ENCODE measurements at regions not wholly inside any gene's neighbourhood (a gene's known extent, or its start where the extent isn't known, plus 50 kb on each side); places are given as distances from the start of the nearest gene placed in this dataset.

DNA sequence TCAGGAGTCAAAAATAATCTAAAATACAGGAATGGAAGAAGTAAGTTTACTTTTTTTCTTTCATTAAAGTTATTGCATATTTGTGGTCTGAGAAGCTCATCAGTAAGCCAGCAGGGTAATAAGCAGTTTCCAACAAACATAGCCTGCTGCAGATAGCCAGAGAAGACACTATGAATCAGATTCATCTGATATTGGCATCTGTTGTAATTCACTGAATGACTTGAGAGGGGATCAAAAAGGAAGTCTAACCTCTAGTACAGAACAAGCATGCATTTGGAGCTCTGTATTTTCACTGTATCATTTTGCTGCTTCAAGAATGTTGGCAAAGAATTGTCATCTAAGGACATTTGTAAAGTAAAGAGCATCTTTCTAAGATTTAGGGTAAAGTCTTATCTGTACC lies 53.8 kb upstream of the UFL1 start (continued):
- TF ChIP-seq ZBTB21 (CRISPR knock-in tag; IDR thresholded peaks at IDR 0.05; ENCODE audit: borderline replicate concordance) (no peak), ZNF396 (CRISPR knock-in tag; IDR thresholded peaks at IDR 0.05; ENCODE audit: borderline replicate concordance) (no peak), SOX15 (CRISPR knock-in tag; IDR thresholded peaks at IDR 0.05) (no peak), FOXJ3 (CRISPR knock-in tag; IDR thresholded peaks at IDR 0.05; ENCODE audit: borderline replicate concordance) (no peak), TP53 (CRISPR knock-in tag; IDR thresholded peaks at IDR 0.05) (no peak), TCF7 (CRISPR knock-in tag; IDR thresholded peaks at IDR 0.05; ENCODE audit: low read depth) (no peak)
- TF ChIP-seq, protein P1, sequence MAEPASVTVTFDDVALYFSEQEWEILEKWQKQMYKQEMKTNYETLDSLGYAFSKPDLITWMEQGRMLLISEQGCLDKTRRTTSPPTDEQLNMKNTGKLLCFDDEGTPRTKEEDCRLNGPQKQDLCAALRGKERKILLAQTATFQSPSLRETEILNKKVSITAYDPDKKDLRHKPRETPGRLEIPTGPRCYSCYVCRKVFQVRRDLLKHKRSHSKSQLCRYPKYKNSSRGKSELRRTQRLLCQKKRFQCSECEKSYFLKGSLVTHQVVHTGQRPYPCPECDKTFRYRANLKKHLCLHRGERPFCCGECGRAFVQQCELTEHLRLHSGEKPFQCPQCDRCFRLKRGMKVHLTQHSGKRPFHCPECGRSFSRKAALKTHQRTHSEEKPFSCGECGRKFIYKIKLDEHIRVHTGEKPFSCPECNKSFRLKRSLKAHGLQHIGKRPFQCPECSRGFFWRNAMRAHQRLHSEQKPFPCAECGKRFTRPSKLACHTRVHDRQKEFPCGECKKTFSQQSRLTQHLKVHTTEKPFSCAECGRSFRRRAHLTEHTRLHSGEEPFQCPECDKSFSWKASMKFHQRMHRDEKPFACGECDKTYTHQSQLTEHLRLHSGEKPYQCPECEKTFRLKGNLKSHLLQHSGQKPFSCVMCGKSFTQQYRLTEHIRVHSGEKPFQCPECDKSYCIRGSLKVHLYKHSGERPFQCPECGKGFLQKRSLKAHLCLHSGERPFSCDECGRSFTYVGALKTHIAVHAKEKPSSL (CRISPR knock-in tag; conservative IDR thresholded peaks at IDR 0.05), result no peak
- TF ChIP-seq, protein P2, sequence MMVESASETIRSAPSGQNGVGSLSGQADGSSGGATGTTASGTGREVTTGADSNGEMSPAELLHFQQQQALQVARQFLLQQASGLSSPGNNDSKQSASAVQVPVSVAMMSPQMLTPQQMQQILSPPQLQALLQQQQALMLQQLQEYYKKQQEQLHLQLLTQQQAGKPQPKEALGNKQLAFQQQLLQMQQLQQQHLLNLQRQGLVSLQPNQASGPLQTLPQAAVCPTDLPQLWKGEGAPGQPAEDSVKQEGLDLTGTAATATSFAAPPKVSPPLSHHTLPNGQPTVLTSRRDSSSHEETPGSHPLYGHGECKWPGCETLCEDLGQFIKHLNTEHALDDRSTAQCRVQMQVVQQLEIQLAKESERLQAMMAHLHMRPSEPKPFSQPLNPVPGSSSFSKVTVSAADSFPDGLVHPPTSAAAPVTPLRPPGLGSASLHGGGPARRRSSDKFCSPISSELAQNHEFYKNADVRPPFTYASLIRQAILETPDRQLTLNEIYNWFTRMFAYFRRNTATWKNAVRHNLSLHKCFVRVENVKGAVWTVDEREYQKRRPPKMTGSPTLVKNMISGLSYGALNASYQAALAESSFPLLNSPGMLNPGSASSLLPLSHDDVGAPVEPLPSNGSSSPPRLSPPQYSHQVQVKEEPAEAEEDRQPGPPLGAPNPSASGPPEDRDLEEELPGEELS (CRISPR knock-in tag; IDR thresholded peaks at IDR 0.05), result no peak
- TF ChIP-seq, protein P3, sequence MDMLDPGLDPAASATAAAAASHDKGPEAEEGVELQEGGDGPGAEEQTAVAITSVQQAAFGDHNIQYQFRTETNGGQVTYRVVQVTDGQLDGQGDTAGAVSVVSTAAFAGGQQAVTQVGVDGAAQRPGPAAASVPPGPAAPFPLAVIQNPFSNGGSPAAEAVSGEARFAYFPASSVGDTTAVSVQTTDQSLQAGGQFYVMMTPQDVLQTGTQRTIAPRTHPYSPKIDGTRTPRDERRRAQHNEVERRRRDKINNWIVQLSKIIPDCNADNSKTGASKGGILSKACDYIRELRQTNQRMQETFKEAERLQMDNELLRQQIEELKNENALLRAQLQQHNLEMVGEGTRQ (CRISPR knock-in tag; IDR thresholded peaks at IDR 0.05), result no peak
- TF ChIP-seq, protein P4, sequence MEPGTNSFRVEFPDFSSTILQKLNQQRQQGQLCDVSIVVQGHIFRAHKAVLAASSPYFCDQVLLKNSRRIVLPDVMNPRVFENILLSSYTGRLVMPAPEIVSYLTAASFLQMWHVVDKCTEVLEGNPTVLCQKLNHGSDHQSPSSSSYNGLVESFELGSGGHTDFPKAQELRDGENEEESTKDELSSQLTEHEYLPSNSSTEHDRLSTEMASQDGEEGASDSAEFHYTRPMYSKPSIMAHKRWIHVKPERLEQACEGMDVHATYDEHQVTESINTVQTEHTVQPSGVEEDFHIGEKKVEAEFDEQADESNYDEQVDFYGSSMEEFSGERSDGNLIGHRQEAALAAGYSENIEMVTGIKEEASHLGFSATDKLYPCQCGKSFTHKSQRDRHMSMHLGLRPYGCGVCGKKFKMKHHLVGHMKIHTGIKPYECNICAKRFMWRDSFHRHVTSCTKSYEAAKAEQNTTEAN (CRISPR knock-in tag; IDR thresholded peaks at IDR 0.05), result no peak
- TF ChIP-seq, protein P5, sequence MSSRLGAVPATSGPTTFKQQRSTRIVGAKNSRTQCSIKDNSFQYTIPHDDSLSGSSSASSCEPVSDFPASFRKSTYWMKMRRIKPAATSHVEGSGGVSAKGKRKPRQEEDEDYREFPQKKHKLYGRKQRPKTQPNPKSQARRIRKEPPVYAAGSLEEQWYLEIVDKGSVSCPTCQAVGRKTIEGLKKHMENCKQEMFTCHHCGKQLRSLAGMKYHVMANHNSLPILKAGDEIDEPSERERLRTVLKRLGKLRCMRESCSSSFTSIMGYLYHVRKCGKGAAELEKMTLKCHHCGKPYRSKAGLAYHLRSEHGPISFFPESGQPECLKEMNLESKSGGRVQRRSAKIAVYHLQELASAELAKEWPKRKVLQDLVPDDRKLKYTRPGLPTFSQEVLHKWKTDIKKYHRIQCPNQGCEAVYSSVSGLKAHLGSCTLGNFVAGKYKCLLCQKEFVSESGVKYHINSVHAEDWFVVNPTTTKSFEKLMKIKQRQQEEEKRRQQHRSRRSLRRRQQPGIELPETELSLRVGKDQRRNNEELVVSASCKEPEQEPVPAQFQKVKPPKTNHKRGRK (CRISPR knock-in tag; IDR thresholded peaks at IDR 0.05; ENCODE audit: borderline replicate concordance), result no peak

DNA sequence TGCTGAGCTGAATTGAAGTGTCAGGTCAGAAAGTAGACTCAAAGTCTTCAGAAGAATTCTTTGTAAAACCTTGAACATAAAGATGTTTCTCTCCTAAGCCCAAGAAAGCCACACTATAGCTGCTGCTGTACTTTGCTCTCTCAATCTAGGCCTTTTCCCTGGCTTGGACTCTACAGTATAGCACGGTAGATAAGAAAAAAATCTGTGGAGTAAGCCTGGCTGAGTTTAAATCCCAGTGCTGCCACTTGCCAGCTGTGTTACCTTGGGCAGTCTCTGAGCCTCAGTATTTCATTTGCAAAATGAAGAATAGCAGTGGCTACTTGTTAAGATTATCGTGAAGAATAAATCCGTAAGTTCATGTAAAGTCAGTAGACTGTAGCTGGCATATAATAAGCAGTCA lies 53.3 kb upstream of the UFL1 start:
- Mint-ChIP-seq H3K27ac (no peak overlapping the region; the same call in 1 of the 2 replicates), H3K4me3 (no peak overlapping the region), H3K4me1 (no peaks in the 10 kb centered on the region), H3K27me3 (ENCODE audit: low read depth) (no peaks in the 10 kb centered on the region), H3K9me3 (peaks cover 4% of the 10 kb centered on the region; the same call in 1 of the 2 replicates), H3K36me3 (no peaks in the 10 kb centered on the region)
- ChIA-PET POLR2A (no interaction called here), CTCF (no interaction called here)
- TF ChIP-seq, protein P6, sequence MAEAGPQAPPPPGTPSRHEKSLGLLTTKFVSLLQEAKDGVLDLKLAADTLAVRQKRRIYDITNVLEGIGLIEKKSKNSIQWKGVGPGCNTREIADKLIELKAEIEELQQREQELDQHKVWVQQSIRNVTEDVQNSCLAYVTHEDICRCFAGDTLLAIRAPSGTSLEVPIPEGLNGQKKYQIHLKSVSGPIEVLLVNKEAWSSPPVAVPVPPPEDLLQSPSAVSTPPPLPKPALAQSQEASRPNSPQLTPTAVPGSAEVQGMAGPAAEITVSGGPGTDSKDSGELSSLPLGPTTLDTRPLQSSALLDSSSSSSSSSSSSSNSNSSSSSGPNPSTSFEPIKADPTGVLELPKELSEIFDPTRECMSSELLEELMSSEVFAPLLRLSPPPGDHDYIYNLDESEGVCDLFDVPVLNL (CRISPR knock-in tag; IDR thresholded peaks at IDR 0.05; ENCODE audit: borderline replicate concordance, low read depth), result no peak
- TF ChIP-seq FOXJ3 (CRISPR knock-in tag; IDR thresholded peaks at IDR 0.05; ENCODE audit: borderline replicate concordance), result no peak
- TF ChIP-seq JUN (CRISPR knock-in tag; IDR thresholded peaks at IDR 0.05), result no peak
- TF ChIP-seq ZNF138 (CRISPR knock-in tag; conservative IDR thresholded peaks at IDR 0.05), result no peak
- TF ChIP-seq ELF4 (CRISPR knock-in tag; IDR thresholded peaks at IDR 0.05; ENCODE audit: low read depth), result no peak
- no peak for TF ChIP-seq TCF7 (CRISPR knock-in tag; IDR thresholded peaks at IDR 0.05; ENCODE audit: low read depth)
- no peak for TF ChIP-seq SOX15 (CRISPR knock-in tag; IDR thresholded peaks at IDR 0.05)
- no peak for TF ChIP-seq HMGA2 (CRISPR knock-in tag; IDR thresholded peaks at IDR 0.05)
- TF ChIP-seq, protein P7, sequence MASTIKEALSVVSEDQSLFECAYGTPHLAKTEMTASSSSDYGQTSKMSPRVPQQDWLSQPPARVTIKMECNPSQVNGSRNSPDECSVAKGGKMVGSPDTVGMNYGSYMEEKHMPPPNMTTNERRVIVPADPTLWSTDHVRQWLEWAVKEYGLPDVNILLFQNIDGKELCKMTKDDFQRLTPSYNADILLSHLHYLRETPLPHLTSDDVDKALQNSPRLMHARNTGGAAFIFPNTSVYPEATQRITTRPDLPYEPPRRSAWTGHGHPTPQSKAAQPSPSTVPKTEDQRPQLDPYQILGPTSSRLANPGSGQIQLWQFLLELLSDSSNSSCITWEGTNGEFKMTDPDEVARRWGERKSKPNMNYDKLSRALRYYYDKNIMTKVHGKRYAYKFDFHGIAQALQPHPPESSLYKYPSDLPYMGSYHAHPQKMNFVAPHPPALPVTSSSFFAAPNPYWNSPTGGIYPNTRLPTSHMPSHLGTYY (CRISPR knock-in tag; IDR thresholded peaks at IDR 0.05), result no peak
- TF ChIP-seq NFE2L1 (CRISPR knock-in tag; IDR thresholded peaks at IDR 0.05), result no peak
- TF ChIP-seq, protein P8, sequence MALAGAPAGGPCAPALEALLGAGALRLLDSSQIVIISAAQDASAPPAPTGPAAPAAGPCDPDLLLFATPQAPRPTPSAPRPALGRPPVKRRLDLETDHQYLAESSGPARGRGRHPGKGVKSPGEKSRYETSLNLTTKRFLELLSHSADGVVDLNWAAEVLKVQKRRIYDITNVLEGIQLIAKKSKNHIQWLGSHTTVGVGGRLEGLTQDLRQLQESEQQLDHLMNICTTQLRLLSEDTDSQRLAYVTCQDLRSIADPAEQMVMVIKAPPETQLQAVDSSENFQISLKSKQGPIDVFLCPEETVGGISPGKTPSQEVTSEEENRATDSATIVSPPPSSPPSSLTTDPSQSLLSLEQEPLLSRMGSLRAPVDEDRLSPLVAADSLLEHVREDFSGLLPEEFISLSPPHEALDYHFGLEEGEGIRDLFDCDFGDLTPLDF (CRISPR knock-in tag; IDR thresholded peaks at IDR 0.05), result no peak
- no peak for TF ChIP-seq RELA (CRISPR knock-in tag; IDR thresholded peaks at IDR 0.05; ENCODE audit: borderline replicate concordance)
- no peak for TF ChIP-seq KAT7 (CRISPR knock-in tag; IDR thresholded peaks at IDR 0.05; ENCODE audit: borderline replicate concordance)
- no peak for TF ChIP-seq ZNF396 (CRISPR knock-in tag; IDR thresholded peaks at IDR 0.05; ENCODE audit: borderline replicate concordance)
- TF ChIP-seq, protein P4 (CRISPR knock-in tag; IDR thresholded peaks at IDR 0.05), result no peak
- TF ChIP-seq ZNF263 (CRISPR knock-in tag; IDR thresholded peaks at IDR 0.05; ENCODE audit: low read depth), result no peak
- DNase-seq (ENCODE audit: low spot score) (no peak), ATAC-seq (no peak)

Measured in WTC11 (cell line).